ENCODE measurements at regions not wholly inside any gene's neighbourhood (a gene's known extent, or its start where the extent isn't known, plus 50 kb on each side); places are given as distances from the start of the nearest gene placed in this dataset. TPM values are rescaled to one million over a fixed set of nuclear protein-coding genes. Genes with fewer than 3 reads are reported as not detected.
A peak's percentile ranks its signal among the peaks of the same experiment; 100 is the strongest.

DNA sequence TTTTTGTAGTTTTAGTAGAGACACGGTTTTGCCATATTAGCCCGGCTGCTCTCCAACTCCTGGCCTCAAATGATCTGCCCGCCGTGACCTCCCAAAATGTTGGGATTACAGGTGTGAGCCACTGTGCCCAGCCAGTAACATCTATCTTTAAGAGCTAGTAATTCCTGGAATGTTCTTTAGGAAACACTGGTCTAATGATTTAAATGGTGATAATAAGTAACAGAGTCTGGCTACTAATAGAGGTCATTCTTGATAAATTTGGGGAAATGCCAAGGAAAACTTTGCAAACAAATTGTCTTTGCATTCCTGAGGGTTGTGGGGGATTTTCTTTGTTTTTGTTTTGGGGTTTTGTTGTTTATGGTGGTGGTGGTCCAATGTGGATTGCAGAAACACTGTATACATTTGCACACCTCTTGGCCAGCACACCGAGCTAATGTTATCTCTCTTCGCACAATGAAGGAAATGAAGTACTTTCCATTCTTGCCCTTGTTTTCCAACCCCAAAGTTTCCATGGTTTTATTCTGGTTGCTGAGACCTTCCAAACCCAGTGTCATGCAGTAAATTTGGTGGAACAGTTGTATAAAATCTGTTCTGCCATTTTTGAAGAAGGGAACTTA is 51.3 kb upstream of the WIPF3 start:
- no peaks in the 10 kb centered on the region for H3K9me2 ChIP-seq (replicated peaks; ENCODE audit: insufficient read depth)
- H3K4me2 ChIP-seq, result no peak overlapping the region
- H3K4me1 ChIP-seq (ENCODE audit: insufficient read depth), result no peaks in the 10 kb centered on the region
- TF ChIP-seq EZH2phosphoT487 (IDR thresholded peaks at IDR 0.05; ENCODE audit: low read depth, severe bottlenecking, unreplicated experiment), result no peak
- TF ChIP-seq EZH2 (IDR thresholded peaks at IDR 0.05; ENCODE audit: borderline replicate concordance), result no peak
- TF ChIP-seq, protein P1, sequence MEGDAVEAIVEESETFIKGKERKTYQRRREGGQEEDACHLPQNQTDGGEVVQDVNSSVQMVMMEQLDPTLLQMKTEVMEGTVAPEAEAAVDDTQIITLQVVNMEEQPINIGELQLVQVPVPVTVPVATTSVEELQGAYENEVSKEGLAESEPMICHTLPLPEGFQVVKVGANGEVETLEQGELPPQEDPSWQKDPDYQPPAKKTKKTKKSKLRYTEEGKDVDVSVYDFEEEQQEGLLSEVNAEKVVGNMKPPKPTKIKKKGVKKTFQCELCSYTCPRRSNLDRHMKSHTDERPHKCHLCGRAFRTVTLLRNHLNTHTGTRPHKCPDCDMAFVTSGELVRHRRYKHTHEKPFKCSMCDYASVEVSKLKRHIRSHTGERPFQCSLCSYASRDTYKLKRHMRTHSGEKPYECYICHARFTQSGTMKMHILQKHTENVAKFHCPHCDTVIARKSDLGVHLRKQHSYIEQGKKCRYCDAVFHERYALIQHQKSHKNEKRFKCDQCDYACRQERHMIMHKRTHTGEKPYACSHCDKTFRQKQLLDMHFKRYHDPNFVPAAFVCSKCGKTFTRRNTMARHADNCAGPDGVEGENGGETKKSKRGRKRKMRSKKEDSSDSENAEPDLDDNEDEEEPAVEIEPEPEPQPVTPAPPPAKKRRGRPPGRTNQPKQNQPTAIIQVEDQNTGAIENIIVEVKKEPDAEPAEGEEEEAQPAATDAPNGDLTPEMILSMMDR (IDR thresholded peaks at IDR 0.05; ENCODE audit: poor library complexity), result no peak
- no peaks in the 10 kb centered on the region for H3K27me3 ChIP-seq
- no peaks in the 10 kb centered on the region for H3K9me3 ChIP-seq (ENCODE audit: low read depth)
- no peak for DNase-seq (ENCODE audit: low spot score)
- H3K79me2 ChIP-seq, result no peaks in the 10 kb centered on the region
- no peaks in the 10 kb centered on the region for H3K36me3 ChIP-seq (replicated peaks; ENCODE audit: insufficient read depth, low read depth)
- 72% methylated on average over 6 of the region's 6 CpGs for WGBS (ENCODE audit: low lambda C conversion rate, missing lambda C conversion rate)
- no peak overlapping the region for H2AFZ ChIP-seq
- H4K20me1 ChIP-seq (ENCODE audit: insufficient read depth, poor library complexity, severe bottlenecking), result no peaks in the 10 kb centered on the region
- H3K4me3 ChIP-seq, result no peak overlapping the region
- H3K27ac ChIP-seq, result no peak overlapping the region

Small RNAs in the stretch of these regions (microRNA-seq; reads per million reads assigned to microRNA genes)
- gene MIR550A3, result 29.1 reads per million, percentile 45 among the genes with 10 or more reads in this experiment

Small RNAs in the stretch of these regions (small RNA-seq; reads per million reads assigned to genes)
- gene MIR550A3, result 0.25 reads per million
- not detected for gene TMSB4XP3
